ENCODE measurements at regions not wholly inside any gene's neighbourhood (a gene's known extent, or its start where the extent isn't known, plus 50 kb on each side); places are given as distances from the start of the nearest gene placed in this dataset.
"Not testable (repeated sequence)": the region's sequence is repeated elsewhere in the genome, so short reads cannot be mapped to it uniquely, and the experiment has no call there.

- no peak for DNase-seq
These were observed 661.1 kb upstream of the ZNF804A start for GRCh38 chr2:183937220-183937619.

- DNase-seq, result no peak
These were observed 652.1 kb upstream of the ZNF804A start for GRCh38 chr2:183946193-183946592.

GRCh38 chr2:183948861-183949260 is 649.5 kb upstream of the ZNF804A start:
- no peak for DNase-seq

GRCh38 chr2:183950673-183951072 is 647.7 kb upstream of the ZNF804A start:
- peak; percentile 5 for DNase-seq

- no peak for DNase-seq
These were observed 646.7 kb upstream of the ZNF804A start for GRCh38 chr2:183951630-183952029.

- DNase-seq, result no peak
These were observed 645.6 kb upstream of the ZNF804A start for GRCh38 chr2:183952741-183953140.

- DNase-seq, result no peak
These were observed 634.7 kb upstream of the ZNF804A start for GRCh38 chr2:183963609-183964008.

- no peak for DNase-seq
These were observed 633.8 kb upstream of the ZNF804A start for GRCh38 chr2:183964565-183964964.

GRCh38 chr2:183967756-183968155 is 630.6 kb upstream of the ZNF804A start:
- no peak for DNase-seq

GRCh38 chr2:183975676-183976075 is 622.7 kb upstream of the ZNF804A start:
- not testable (repeated sequence) for DNase-seq

GRCh38 chr2:183984871-183985270 is 613.5 kb upstream of the ZNF804A start:
- no peak for DNase-seq

GRCh38 chr2:183991968-183992367 is 606.4 kb upstream of the ZNF804A start:
- no peak for DNase-seq

- no peak for DNase-seq
These were observed 605.3 kb upstream of the ZNF804A start for GRCh38 chr2:183993052-183993451.

GRCh38 chr2:183995632-183996031 is 602.7 kb upstream of the ZNF804A start:
- no peak for DNase-seq

GRCh38 chr2:183996825-183997793 is 601.2 kb upstream of the ZNF804A start:
- no peak for DNase-seq

GRCh38 chr2:183998041-183998796 is 600.1 kb upstream of the ZNF804A start:
- no peak for DNase-seq

- DNase-seq, result no peak
These were observed 599.5 kb upstream of the ZNF804A start for GRCh38 chr2:183998797-183999190.

GRCh38 chr2:184004289-184004947 is 593.9 kb upstream of the ZNF804A start:
- no peak for DNase-seq

- no peak for DNase-seq
These were observed 593.2 kb upstream of the ZNF804A start for GRCh38 chr2:184004948-184005672.

GRCh38 chr2:184006998-184007397 is 591.3 kb upstream of the ZNF804A start:
- DNase-seq, result no peak

- DNase-seq, result no peak
These were observed 571.4 kb upstream of the ZNF804A start for GRCh38 chr2:184026961-184027360.

GRCh38 chr2:184030245-184030644 is 568.1 kb upstream of the ZNF804A start:
- no peak for DNase-seq

- no peak for DNase-seq
These were observed 567.3 kb upstream of the ZNF804A start for GRCh38 chr2:184030989-184031388.

Measured in NCI-H1048 (cell line).